MM.1S (cell line): ENCODE measurements at regions not wholly inside any gene's neighbourhood (a gene's known extent, or its start where the extent isn't known, plus 50 kb on each side); places are given as distances from the start of the nearest gene placed in this dataset.
"Not testable (repeated sequence)": the region's sequence is repeated elsewhere in the genome, so short reads cannot be mapped to it uniquely, and the experiment has no call there.

Experiments
- DNase-seq: peaks from one replicate; pipeline ENCODE4 v3.0.0-alpha.2; 2015
- H2AFZ ChIP-seq: fragments of 300-600 bp; sonication (generic); 2 replicates; pipeline ENCODE4 v1.6.0; 2016; ENCODE audit warnings: antibody characterized with exemption, low read length
- H3F3A ChIP-seq: fragments of 300-600 bp; sonication (generic); 2 replicates; pipeline ENCODE4 v1.6.1; 2016; ENCODE audit warnings: mild to moderate bottlenecking, antibody characterized with exemption, low read length, moderate library complexity, mixed read lengths; ENCODE audit not compliant: insufficient read depth
- H3K27ac ChIP-seq: fragments of 300-600 bp; sonication (generic); 2 replicates; pipeline ENCODE4 v1.5.1; 2016; ENCODE audit warnings: mild to moderate bottlenecking, low read length
- H3K27me3 ChIP-seq: fragments of 300-600 bp; sonication (generic); replicated peaks from 2 replicates; pipeline ENCODE4 v1.6.0; 2016; ENCODE audit warnings: low read length; ENCODE audit not compliant: insufficient read depth
- H3K36me3 ChIP-seq: fragments of 300-600 bp; sonication (generic); replicated peaks from 2 replicates; pipeline ENCODE4 v1.6.1; 2016; ENCODE audit warnings: mild to moderate bottlenecking, low read length, mixed read lengths; ENCODE audit not compliant: insufficient read depth
- H3K4me1 ChIP-seq: fragments of 300-600 bp; sonication (generic); 2 replicates; pipeline ENCODE4 v1.6.1; 2016; ENCODE audit warnings: low read length, mixed read lengths
- H3K4me2 ChIP-seq: fragments of 300-600 bp; sonication (generic); 2 replicates; pipeline ENCODE4 v1.6.0; 2016; ENCODE audit warnings: low read depth, low read length
- H3K4me3 ChIP-seq: fragments of 300-600 bp; sonication (generic); 2 replicates; pipeline ENCODE4 v1.5.1; 2016; ENCODE audit warnings: low read length, mixed read lengths
- H3K79me2 ChIP-seq: fragments of 300-600 bp; sonication (generic); 2 replicates; pipeline ENCODE4 v1.6.1; 2016; ENCODE audit warnings: mixed run types, low read length, mixed read lengths
- H3K9ac ChIP-seq: fragments of 300-600 bp; sonication (generic); 2 replicates; pipeline ENCODE4 v1.6.1; 2016; ENCODE audit warnings: low read length, mixed read lengths
- H3K9me2 ChIP-seq: fragments of 300-600 bp; sonication (generic); replicated peaks from 2 replicates; pipeline ENCODE4 v1.6.1; 2016; ENCODE audit warnings: mild to moderate bottlenecking, low read length, mixed read lengths; ENCODE audit not compliant: insufficient read depth
- H3K9me3 ChIP-seq: fragments of 300-600 bp; sonication (generic); replicated peaks from 2 replicates; pipeline ENCODE4 v1.6.1; 2016; ENCODE audit warnings: mild to moderate bottlenecking, low read length, mixed read lengths; ENCODE audit not compliant: insufficient read depth
- H4K20me1 ChIP-seq: fragments of 300-600 bp; sonication (generic); 2 replicates; pipeline ENCODE4 v1.6.1; 2016; ENCODE audit warnings: mild to moderate bottlenecking, low read length, moderate library complexity, mixed read lengths; ENCODE audit not compliant: insufficient read depth
- CTCF ChIP-seq: fragments of 300-600 bp; sonication (generic); IDR thresholded peaks from 2 replicates; pipeline ENCODE4 v1.5.1; 2016; ENCODE audit warnings: antibody characterized with exemption, low read length, mixed read lengths
- EZH2 ChIP-seq: fragments of 300-600 bp; sonication (generic); optimal IDR thresholded peaks from 2 replicates; pipeline ENCODE3; 2017; ENCODE audit warnings: low read depth, mild to moderate bottlenecking, antibody characterized with exemption, low read length, mixed read lengths
- EZH2phosphoT487 ChIP-seq: fragments of 300-600 bp; sonication (generic); IDR thresholded peaks from 2 replicates; pipeline ENCODE4 v1.6.1; 2018; ENCODE audit warnings: antibody characterized with exemption, low read length

GRCh38 chr13:21889651-21890050 lies 218.8 kb downstream of the FGF9 start:
- H3K4me2 ChIP-seq = no peak overlapping the region
- H3K9me3 ChIP-seq = no peaks in the 10 kb centered on the region
- H4K20me1 ChIP-seq = no peaks in the 10 kb centered on the region
- H3K4me1 ChIP-seq = no peaks in the 10 kb centered on the region
- no peak overlapping the region for H3K4me3 ChIP-seq
- H3K9me2 ChIP-seq = no peaks in the 10 kb centered on the region
- H3K9ac ChIP-seq = no peak overlapping the region
- no peak for TF ChIP-seq EZH2
- TF ChIP-seq CTCF = no peak
- no peak for TF ChIP-seq EZH2phosphoT487
- no peaks in the 10 kb centered on the region for H3F3A ChIP-seq
- H3K27ac ChIP-seq = no peak overlapping the region
- no peak for DNase-seq
- no peaks in the 10 kb centered on the region for H3K27me3 ChIP-seq
- no peaks in the 10 kb centered on the region for H3K79me2 ChIP-seq
- H3K36me3 ChIP-seq = no peaks in the 10 kb centered on the region
- no peak overlapping the region for H2AFZ ChIP-seq

DNA sequence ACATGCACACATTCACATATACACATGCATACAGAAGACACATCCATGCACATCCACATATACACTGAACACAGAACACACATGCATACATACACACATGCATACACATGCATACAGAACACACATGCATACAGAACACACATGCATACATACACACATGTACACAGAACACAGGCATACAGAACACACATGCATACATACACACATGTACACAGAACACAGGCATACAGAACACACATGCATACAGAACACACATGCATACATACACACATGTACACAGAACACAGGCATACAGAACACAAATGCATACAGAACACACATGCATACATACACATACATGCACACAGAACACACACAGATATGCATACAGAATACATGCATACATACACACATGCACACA lies 219.3 kb downstream of the FGF9 start:
- not testable (repeated sequence) for H3K27me3 ChIP-seq, H3K4me3 ChIP-seq, H3F3A ChIP-seq, H3K9ac ChIP-seq, H3K9me3 ChIP-seq, H3K27ac ChIP-seq, H3K4me1 ChIP-seq, H3K4me2 ChIP-seq, DNase-seq, H2AFZ ChIP-seq, H3K79me2 ChIP-seq, H3K9me2 ChIP-seq, H4K20me1 ChIP-seq, H3K36me3 ChIP-seq

- no peaks in the 10 kb centered on the region for H3K27me3 ChIP-seq
- H3K9me3 ChIP-seq = no peaks in the 10 kb centered on the region
- no peak overlapping the region for H3K9ac ChIP-seq
- no peak overlapping the region for H3K4me3 ChIP-seq
- no peak overlapping the region for H2AFZ ChIP-seq
- no peaks in the 10 kb centered on the region for H3K79me2 ChIP-seq
- no peak overlapping the region for H3K27ac ChIP-seq
- DNase-seq = no peak
- H3K4me1 ChIP-seq = no peaks in the 10 kb centered on the region
- H3K36me3 ChIP-seq = no peaks in the 10 kb centered on the region
- H3K9me2 ChIP-seq = no peaks in the 10 kb centered on the region
- TF ChIP-seq EZH2 = no peak
- TF ChIP-seq CTCF = no peak
- TF ChIP-seq EZH2phosphoT487 = no peak
- no peak overlapping the region for H3K4me2 ChIP-seq
- no peaks in the 10 kb centered on the region for H4K20me1 ChIP-seq
- H3F3A ChIP-seq = no peaks in the 10 kb centered on the region
Observed at GRCh38 chr13:21894091-21894490, 223.2 kb downstream of the FGF9 start.

DNA sequence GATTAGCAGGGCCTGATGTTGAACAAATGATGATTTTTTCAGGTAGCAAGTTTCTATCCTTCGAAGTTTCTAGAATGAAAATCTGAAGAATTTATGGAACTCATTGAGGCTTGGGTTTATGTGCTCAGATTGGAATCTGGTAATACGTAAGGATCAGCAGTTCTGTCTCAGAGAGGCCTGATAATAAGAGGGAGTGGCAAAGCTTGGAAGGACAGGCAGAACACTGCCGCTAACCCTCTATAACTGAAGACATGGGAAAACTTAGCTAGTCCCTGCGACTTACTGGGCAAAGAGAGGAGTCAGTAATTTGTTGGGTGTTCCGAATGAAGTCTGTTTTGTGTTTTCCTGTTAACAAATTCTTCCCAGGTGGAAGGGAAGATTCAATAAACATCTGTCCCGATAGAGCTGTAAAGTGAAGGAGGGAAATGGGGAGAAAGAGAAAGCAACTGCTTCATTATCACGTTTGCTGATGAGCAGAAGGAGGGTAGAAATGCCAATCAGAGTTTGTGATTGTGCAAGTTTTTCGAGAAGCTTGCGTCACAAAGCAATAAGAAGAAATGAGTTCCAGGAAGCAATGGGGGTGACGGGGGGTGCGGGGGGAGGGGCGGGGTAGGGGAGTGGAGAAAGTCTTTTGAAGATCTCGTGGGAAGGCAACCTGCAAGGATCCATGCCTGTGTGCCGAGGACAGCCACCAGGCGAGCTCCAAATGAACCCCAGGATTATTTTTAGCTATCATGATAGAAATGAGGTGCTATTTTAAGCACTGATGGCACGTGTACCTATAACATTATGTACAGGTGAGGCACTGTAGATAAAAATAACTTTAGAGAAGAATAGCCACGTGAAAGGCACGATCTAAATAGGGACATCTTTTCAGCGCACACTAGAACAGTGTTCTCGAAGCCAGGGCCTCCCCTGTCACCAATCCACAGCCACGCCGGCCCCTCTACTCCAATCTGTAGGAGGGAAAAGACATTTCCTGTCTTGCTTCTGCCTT lies 224.1 kb downstream of the FGF9 start:
- Histone ChIP-seq H3F3A (no peaks in the 10 kb centered on the region), H2AFZ (no peak overlapping the region), H4K20me1 (no peaks in the 10 kb centered on the region), H3K9me2 (no peaks in the 10 kb centered on the region), H3K4me3 (no peak overlapping the region), H3K9me3 (no peaks in the 10 kb centered on the region), H3K4me2 (no peak overlapping the region), H3K4me1 (no peaks in the 10 kb centered on the region), H3K27me3 (no peaks in the 10 kb centered on the region), H3K27ac (no peak overlapping the region), H3K79me2 (no peaks in the 10 kb centered on the region), H3K9ac (no peak overlapping the region), H3K36me3 (no peaks in the 10 kb centered on the region)
- TF ChIP-seq EZH2 (no peak), EZH2phosphoT487 (no peak), CTCF (no peak)
- DNase-seq = no peak
